ENCODE measurements at regions not wholly inside any gene's neighbourhood (a gene's known extent, or its start where the extent isn't known, plus 50 kb on each side); places are given as distances from the start of the nearest gene placed in this dataset.
"Not testable (repeated sequence)": the region's sequence is repeated elsewhere in the genome, so short reads cannot be mapped to it uniquely, and the experiment has no call there.

DNA sequence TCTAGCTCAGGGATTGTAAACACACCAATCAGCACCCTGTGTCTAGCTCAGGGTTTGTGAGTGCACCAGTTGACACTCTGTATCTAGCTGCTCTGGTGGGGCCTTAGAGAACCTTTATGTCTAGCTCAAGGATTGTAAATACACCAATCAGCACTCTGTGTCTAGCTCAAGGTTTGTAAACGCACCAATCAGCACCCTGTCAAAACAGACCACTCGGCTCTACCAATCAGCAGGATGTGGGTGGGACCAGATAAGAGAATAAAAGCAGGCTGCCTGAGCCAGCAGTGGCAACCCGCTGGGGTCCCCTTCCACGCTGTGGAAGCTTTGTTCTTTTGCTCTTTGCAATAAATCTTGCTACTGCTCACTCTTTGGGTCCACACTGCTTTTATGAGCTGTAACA lies 168.3 kb downstream of the CD24 start:
- TF ChIP-seq, protein P1, sequence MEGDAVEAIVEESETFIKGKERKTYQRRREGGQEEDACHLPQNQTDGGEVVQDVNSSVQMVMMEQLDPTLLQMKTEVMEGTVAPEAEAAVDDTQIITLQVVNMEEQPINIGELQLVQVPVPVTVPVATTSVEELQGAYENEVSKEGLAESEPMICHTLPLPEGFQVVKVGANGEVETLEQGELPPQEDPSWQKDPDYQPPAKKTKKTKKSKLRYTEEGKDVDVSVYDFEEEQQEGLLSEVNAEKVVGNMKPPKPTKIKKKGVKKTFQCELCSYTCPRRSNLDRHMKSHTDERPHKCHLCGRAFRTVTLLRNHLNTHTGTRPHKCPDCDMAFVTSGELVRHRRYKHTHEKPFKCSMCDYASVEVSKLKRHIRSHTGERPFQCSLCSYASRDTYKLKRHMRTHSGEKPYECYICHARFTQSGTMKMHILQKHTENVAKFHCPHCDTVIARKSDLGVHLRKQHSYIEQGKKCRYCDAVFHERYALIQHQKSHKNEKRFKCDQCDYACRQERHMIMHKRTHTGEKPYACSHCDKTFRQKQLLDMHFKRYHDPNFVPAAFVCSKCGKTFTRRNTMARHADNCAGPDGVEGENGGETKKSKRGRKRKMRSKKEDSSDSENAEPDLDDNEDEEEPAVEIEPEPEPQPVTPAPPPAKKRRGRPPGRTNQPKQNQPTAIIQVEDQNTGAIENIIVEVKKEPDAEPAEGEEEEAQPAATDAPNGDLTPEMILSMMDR (IDR thresholded peaks at IDR 0.05) = not testable (repeated sequence)
- TF ChIP-seq POLR2A (IDR thresholded peaks at IDR 0.05) = not testable (repeated sequence)

Data from lower leg skin (tissue), 3 donors.